WI38 (cell line): ENCODE measurements at regions not wholly inside any gene's neighbourhood (a gene's known extent, or its start where the extent isn't known, plus 50 kb on each side); places are given as distances from the start of the nearest gene placed in this dataset.
"Not testable (repeated sequence)": the region's sequence is repeated elsewhere in the genome, so short reads cannot be mapped to it uniquely, and the experiment has no call there.

Experiments used
- H3K4me3 ChIP-seq: 2 replicates; pipeline ENCODE4 v1.5.1; 2011; ENCODE audit warnings: low read depth, mild to moderate bottlenecking, control low read depth, low read length
- TF ChIP-seq, protein P1 (sequence below): IDR thresholded peaks from 2 replicates; pipeline ENCODE4 v1.5.1; 2012; ENCODE audit warnings: low read depth, mild to moderate bottlenecking, control low read depth, low read length

DNA sequence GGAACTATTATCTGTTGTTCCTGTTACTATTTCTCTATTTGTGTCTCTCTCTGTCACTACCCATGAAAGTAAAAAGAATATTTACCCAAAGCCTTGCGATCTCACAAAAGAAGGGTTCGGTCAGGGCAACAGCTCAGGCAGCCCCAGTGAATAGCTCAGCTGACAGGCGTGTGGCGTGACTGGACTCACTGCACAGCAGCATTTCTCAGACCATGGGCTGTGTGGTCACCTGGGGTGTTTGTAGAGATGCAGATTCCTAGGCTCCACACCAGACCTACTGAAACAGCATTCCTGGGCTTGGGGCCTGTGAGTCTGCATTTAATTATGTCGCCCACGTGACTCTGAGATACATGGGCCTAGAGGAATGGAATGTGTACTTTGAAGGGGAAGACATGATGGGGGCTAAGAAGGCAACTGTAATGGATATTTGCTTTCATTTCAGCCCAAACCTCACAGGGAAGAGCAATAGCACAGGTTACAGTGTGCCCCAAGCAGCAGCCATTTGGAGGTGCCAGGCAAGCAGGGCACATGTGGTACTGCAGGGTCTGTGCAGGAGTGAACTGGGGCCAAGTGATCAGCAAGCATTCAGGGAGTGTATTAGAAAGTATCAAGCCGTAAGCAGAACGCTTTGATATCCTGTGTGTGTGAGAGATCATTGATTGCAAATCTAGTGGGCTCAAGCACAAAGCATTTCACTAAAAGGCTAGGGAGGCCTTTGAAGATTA, 90.4 kb upstream of the RBMS1 start:
- H3K4me3 ChIP-seq, result no peak overlapping the region
- TF ChIP-seq, protein P1, sequence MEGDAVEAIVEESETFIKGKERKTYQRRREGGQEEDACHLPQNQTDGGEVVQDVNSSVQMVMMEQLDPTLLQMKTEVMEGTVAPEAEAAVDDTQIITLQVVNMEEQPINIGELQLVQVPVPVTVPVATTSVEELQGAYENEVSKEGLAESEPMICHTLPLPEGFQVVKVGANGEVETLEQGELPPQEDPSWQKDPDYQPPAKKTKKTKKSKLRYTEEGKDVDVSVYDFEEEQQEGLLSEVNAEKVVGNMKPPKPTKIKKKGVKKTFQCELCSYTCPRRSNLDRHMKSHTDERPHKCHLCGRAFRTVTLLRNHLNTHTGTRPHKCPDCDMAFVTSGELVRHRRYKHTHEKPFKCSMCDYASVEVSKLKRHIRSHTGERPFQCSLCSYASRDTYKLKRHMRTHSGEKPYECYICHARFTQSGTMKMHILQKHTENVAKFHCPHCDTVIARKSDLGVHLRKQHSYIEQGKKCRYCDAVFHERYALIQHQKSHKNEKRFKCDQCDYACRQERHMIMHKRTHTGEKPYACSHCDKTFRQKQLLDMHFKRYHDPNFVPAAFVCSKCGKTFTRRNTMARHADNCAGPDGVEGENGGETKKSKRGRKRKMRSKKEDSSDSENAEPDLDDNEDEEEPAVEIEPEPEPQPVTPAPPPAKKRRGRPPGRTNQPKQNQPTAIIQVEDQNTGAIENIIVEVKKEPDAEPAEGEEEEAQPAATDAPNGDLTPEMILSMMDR, result no peak

DNA sequence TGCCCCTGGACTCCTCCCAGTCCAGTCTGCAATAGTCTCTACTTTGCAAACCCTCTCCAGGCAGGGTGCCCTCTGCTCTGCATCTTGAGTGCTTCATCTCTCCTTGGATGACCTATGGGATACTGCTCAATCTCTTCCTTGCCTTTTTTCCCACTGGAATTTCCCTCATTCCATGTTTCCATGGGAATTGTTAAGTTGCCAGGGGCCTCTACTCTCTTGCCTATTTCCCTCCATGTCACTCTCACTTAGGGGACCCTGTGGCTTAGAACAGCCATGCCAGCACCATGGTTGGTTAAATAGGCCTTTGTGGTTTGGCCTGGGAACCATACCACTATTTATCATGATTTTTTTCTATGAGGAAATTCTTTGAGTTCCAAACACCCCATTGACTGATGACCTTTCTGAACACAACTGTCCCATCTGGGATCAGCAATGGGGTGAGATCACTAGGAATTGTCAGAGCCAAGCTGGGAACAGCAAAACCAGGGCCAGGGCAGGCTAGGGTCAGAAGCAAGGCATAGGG, 91.4 kb upstream of the RBMS1 start:
- TF ChIP-seq, protein P1, result no peak
- H3K4me3 ChIP-seq, result no peak overlapping the region

DNA sequence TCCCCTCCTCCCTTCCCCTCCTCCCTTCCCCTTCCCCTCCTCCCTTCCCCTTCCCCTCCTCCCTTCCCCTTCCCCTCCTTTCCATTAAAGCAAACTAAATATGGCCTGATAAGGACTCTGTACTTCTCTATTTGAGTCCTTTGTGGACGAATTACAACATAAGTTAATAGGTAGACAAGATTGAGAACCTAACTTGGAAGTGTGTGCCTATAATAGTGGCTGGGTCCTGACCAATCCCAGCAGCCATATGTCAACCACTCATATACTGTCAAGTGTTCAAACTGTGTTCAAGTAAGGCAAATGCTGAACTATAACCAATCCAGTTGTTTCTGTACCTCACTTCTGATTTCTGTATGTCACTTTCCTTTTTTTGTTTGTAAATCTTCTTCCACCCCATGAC, 97.1 kb upstream of the RBMS1 start:
- no peak overlapping the region for H3K4me3 ChIP-seq
- TF ChIP-seq, protein P1, result no peak

DNA sequence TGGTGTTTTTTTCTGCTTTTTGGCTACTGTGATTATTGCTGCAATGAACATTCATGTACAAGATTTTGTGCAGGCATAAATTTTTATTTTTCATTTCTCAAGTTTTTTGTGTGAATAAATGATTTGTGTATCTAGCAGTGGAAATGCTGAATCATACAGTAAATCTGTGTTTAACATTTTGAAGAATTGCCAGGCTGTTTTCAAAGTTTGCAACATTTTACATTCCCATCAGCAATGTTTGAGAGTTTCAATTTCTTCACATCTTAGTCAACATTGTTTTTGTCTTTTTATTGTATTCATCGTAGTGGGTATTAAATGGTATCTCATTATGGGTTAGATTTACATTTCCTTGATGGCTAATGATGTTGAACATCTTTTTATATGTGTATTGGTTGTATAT, 98.8 kb upstream of the RBMS1 start:
- TF ChIP-seq, protein P1, result no peak
- H3K4me3 ChIP-seq, result no peak overlapping the region

DNA sequence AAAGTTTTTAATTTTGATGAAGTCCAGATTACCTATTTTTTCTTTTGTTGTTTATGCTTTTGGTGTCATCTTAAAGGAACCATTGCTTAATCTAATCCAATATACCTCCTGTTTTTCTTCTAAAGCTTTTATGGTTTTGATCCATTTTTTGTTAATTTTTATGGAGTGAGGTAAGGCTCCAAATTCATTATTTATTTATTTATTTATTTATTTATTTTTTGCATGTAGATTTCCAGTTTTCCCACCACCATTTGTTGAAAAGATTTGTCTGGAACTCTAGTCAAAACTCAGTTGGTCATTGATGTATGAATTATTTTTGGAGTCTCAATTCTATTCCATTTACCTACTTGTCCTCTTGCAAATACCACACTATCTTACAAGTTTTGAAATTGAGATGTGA, 99.4 kb upstream of the RBMS1 start:
- TF ChIP-seq, protein P1, result no peak
- H3K4me3 ChIP-seq, result no peak overlapping the region

DNA sequence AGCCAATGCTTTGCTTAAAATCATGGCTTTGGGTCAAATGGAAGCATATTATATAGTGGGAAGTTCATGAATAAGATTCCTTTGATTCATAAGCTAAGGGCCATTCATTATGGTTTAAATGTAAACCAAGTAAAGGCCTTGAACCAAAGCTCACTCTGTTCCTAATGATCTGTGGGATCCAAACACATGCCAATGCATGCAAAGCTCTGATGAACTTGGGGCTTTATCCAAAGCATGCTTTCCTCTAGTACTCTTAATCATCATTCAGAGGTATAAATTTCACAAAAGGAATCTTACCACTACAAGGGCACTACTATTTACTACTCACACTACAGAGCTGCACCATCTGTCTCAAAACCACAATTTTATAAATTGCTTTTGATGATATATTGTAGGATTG, 102.8 kb upstream of the RBMS1 start:
- TF ChIP-seq, protein P1, result no peak
- H3K4me3 ChIP-seq, result no peak overlapping the region

DNA sequence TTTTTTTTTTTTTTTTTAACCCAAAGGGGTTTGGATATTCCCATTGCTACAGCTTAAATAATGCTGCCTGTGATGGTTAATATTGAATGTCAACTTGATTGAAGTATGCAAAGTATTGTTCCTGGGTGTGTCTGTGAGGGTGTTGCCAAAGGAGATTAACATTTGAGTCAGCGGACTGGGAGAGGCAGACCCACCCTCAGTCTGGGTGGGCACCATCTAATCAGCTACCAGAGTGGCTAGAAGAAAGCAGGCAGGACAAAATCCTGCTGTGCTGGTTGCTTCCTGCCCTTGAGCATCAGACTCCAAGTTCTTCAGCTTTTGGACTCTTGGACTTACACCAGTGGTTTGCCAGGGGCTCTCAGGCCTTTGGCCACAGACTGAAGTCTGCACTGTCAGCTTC, 106.8 kb upstream of the RBMS1 start:
- H3K4me3 ChIP-seq, result not testable (repeated sequence)

DNA sequence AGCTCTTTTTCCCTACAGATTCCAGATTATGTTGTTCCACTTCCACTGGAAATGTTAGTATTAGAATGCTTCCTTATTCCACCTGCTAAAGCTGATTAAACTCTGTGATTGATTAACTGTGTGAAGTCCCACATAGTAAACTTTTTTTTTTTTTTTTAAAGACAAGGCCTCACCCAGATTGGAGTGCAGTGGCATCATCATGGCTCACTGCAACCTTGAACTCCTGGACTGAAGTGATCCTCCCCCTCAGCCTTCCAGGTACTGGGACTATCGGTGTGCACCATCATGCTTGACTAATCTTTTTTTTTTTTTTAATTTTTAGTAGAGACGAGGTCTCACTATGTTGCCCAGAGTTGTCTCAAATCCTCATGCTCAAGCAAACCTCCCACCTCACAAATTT, 108.5 kb upstream of the RBMS1 start:
- TF ChIP-seq, protein P1, result no peak
- H3K4me3 ChIP-seq, result no peak overlapping the region
